ENCODE measurements at regions not wholly inside any gene's neighbourhood (a gene's known extent, or its start where the extent isn't known, plus 50 kb on each side); places are given as distances from the start of the nearest gene placed in this dataset.

GRCh38 chr4:8938137-8938536, 66.5 kb upstream of the HMX1 start:
- no peak for TF ChIP-seq POLR2AphosphoS5 (IDR thresholded peaks at IDR 0.05)
- no peak for TF ChIP-seq CTCF (IDR thresholded peaks at IDR 0.05)
- TF ChIP-seq POLR2A (IDR thresholded peaks at IDR 0.05), result no peak
- no peak for TF ChIP-seq EP300 (IDR thresholded peaks at IDR 0.05)
